ENCODE measurements at regions not wholly inside any gene's neighbourhood (a gene's known extent, or its start where the extent isn't known, plus 50 kb on each side); places are given as distances from the start of the nearest gene placed in this dataset.

- TF ChIP-seq POU6F1 (CRISPR knock-in tag; IDR thresholded peaks at IDR 0.05; ENCODE audit: borderline replicate concordance, low read depth): no peak
- no peak for TF ChIP-seq ZFP30 (CRISPR knock-in tag; IDR thresholded peaks at IDR 0.05)
- TF ChIP-seq ZNF8 (CRISPR knock-in tag; IDR thresholded peaks at IDR 0.05): no peak
- no peak for TF ChIP-seq ISL1 (CRISPR knock-in tag; IDR thresholded peaks at IDR 0.05)
- TF ChIP-seq OSR1 (CRISPR knock-in tag; IDR thresholded peaks at IDR 0.05): no peak
- TF ChIP-seq PPARA (CRISPR knock-in tag; IDR thresholded peaks at IDR 0.05; ENCODE audit: borderline replicate concordance): no peak
- no peak for TF ChIP-seq TSHZ2 (CRISPR knock-in tag; IDR thresholded peaks at IDR 0.05)
- TF ChIP-seq TOX (CRISPR knock-in tag; IDR thresholded peaks at IDR 0.05; ENCODE audit: borderline replicate concordance): no peak
- no peak for TF ChIP-seq ESRRG (CRISPR knock-in tag; IDR thresholded peaks at IDR 0.05)
- TF ChIP-seq SNAI2 (CRISPR knock-in tag; IDR thresholded peaks at IDR 0.05): no peak
- TF ChIP-seq CSRNP3 (CRISPR knock-in tag; IDR thresholded peaks at IDR 0.05): no peak
- no peak for TF ChIP-seq RARB (CRISPR knock-in tag; IDR thresholded peaks at IDR 0.05)
- TF ChIP-seq BACH2 (CRISPR knock-in tag; IDR thresholded peaks at IDR 0.05; ENCODE audit: borderline replicate concordance): no peak
- TF ChIP-seq PATZ1 (CRISPR knock-in tag; IDR thresholded peaks at IDR 0.05; ENCODE audit: borderline replicate concordance): no peak
- no peak for TF ChIP-seq TCF4 (CRISPR knock-in tag; IDR thresholded peaks at IDR 0.05; ENCODE audit: borderline replicate concordance)
- TF ChIP-seq GLIS3 (CRISPR knock-in tag; IDR thresholded peaks at IDR 0.05): no peak
- no peak for TF ChIP-seq ZFP3 (CRISPR knock-in tag; IDR thresholded peaks at IDR 0.05)
- no peak for TF ChIP-seq CSDC2 (CRISPR knock-in tag; IDR thresholded peaks at IDR 0.05)
- ATAC-seq: no peak
Measured at GRCh38 chr21:15352009-15352408, 287.2 kb upstream of the NRIP1 start.

- no peak for TF ChIP-seq ESRRG (CRISPR knock-in tag; IDR thresholded peaks at IDR 0.05)
- no peak for TF ChIP-seq GLIS3 (CRISPR knock-in tag; IDR thresholded peaks at IDR 0.05)
- TF ChIP-seq ZFP30 (CRISPR knock-in tag; IDR thresholded peaks at IDR 0.05): no peak
- TF ChIP-seq TSHZ2 (CRISPR knock-in tag; IDR thresholded peaks at IDR 0.05): no peak
- no peak for TF ChIP-seq ZNF70 (CRISPR knock-in tag; IDR thresholded peaks at IDR 0.05)
- no peak for TF ChIP-seq POU6F1 (CRISPR knock-in tag; IDR thresholded peaks at IDR 0.05; ENCODE audit: borderline replicate concordance, low read depth)
- TF ChIP-seq RARB (CRISPR knock-in tag; IDR thresholded peaks at IDR 0.05): no peak
- no peak for TF ChIP-seq CSRNP3 (CRISPR knock-in tag; IDR thresholded peaks at IDR 0.05)
- TF ChIP-seq CSDC2 (CRISPR knock-in tag; IDR thresholded peaks at IDR 0.05): no peak
- TF ChIP-seq ZFP3 (CRISPR knock-in tag; IDR thresholded peaks at IDR 0.05): no peak
- no peak for TF ChIP-seq BACH2 (CRISPR knock-in tag; IDR thresholded peaks at IDR 0.05; ENCODE audit: borderline replicate concordance)
- TF ChIP-seq ZC3H10 (CRISPR knock-in tag; IDR thresholded peaks at IDR 0.05): no peak
- TF ChIP-seq CREB5 (CRISPR knock-in tag; IDR thresholded peaks at IDR 0.05; ENCODE audit: low read depth): no peak
- TF ChIP-seq ISL1 (CRISPR knock-in tag; IDR thresholded peaks at IDR 0.05): no peak
- TF ChIP-seq TCF4 (CRISPR knock-in tag; IDR thresholded peaks at IDR 0.05; ENCODE audit: borderline replicate concordance): no peak
- no peak for TF ChIP-seq PPARA (CRISPR knock-in tag; IDR thresholded peaks at IDR 0.05; ENCODE audit: borderline replicate concordance)
- no peak for TF ChIP-seq ARNTL (CRISPR knock-in tag; IDR thresholded peaks at IDR 0.05; ENCODE audit: borderline replicate concordance, low read depth)
- TF ChIP-seq OSR1 (CRISPR knock-in tag; IDR thresholded peaks at IDR 0.05): no peak
- no peak for ATAC-seq
Measured at GRCh38 chr21:15353546-15353945, 288.7 kb upstream of the NRIP1 start.

All from SK-N-SH treated with all-trans-retinoic acid at 6 μM for 48 hours (cell line).